ENCODE measurements at regions not wholly inside any gene's neighbourhood (a gene's known extent, or its start where the extent isn't known, plus 50 kb on each side); places are given as distances from the start of the nearest gene placed in this dataset.

GRCh38 chr7:67542916-67543315 lies 546.3 kb downstream of the TYW1 start:
- no peaks in the 10 kb centered on the region for H3K4me1 ChIP-seq (ENCODE audit: insufficient read depth)

GRCh38 chr7:67547183-67547907 lies 550.7 kb downstream of the TYW1 start:
- 80 to 88% (median 82%) methylated on average over 7 of the region's 7 CpGs for WGBS, 3 donors
- H3K27ac ChIP-seq, result no peak overlapping the region
- DNase-seq, result no peak
- no peaks in the 10 kb centered on the region for H3K36me3 ChIP-seq
- intact Hi-C loops (cut with DNase I), result no loop called here
- H3K27me3 ChIP-seq, result no peaks in the 10 kb centered on the region
- no peaks in the 10 kb centered on the region for H3K4me1 ChIP-seq (ENCODE audit: insufficient read depth)
- H3K9me3 ChIP-seq, result no peaks in the 10 kb centered on the region
- H3K4me3 ChIP-seq, result no peak overlapping the region
- no peak for TF ChIP-seq POLR2A (IDR thresholded peaks at IDR 0.05)
- TF ChIP-seq CTCF (IDR thresholded peaks at IDR 0.05), result no peak
- TF ChIP-seq EP300 (IDR thresholded peaks at IDR 0.05), result no peak

More at GRCh38 chr7:67542916-67543315, 546.3 kb downstream of the TYW1 start:
- Histone ChIP-seq H3K27ac (no peak overlapping the region), H3K4me3 (no peak overlapping the region), H3K9me3 (no peaks in the 10 kb centered on the region), H3K27me3 (no peaks in the 10 kb centered on the region), H3K36me3 (no peaks in the 10 kb centered on the region)
- intact Hi-C loops (cut with DNase I), result no loop called here
- TF ChIP-seq EP300 (IDR thresholded peaks at IDR 0.05), result no peak
- DNase-seq, result no peak
- 90 to 92% (median 92%) methylated on average over 8 of the region's 8 CpGs for WGBS, 3 donors

- DNase-seq, result no peak
- H3K27me3 ChIP-seq, result no peaks in the 10 kb centered on the region
- no peak for TF ChIP-seq CTCF (IDR thresholded peaks at IDR 0.05)
- H3K9me3 ChIP-seq, result no peaks in the 10 kb centered on the region
- intact Hi-C loops (cut with DNase I), result no loop called here
- H3K36me3 ChIP-seq, result no peaks in the 10 kb centered on the region
- no peak overlapping the region for H3K4me3 ChIP-seq
- H3K27ac ChIP-seq, result no peak overlapping the region
- no peaks in the 10 kb centered on the region for H3K4me1 ChIP-seq (ENCODE audit: insufficient read depth)
- WGBS, 3 donors, result 87 to 94% (median 90%) methylated on average over 3 of the region's 3 CpGs
Observed at GRCh38 chr7:67549126-67549525, 552.5 kb downstream of the TYW1 start.

- intact Hi-C loops (cut with DNase I), result no loop called here
- H3K27me3 ChIP-seq, result no peaks in the 10 kb centered on the region
- 75 to 83% (median 82%) methylated on average over 13 of the region's 13 CpGs for WGBS, 3 donors
- no peak overlapping the region for H3K27ac ChIP-seq
- no peaks in the 10 kb centered on the region for H3K36me3 ChIP-seq
- DNase-seq, result no peak
- H3K4me1 ChIP-seq (ENCODE audit: insufficient read depth), result no peaks in the 10 kb centered on the region
- no peak overlapping the region for H3K4me3 ChIP-seq
- no peaks in the 10 kb centered on the region for H3K9me3 ChIP-seq
- TF ChIP-seq POLR2A (IDR thresholded peaks at IDR 0.05) (no peak), CTCF (IDR thresholded peaks at IDR 0.05) (no peak), EP300 (IDR thresholded peaks at IDR 0.05) (no peak)
Observed at GRCh38 chr7:67550801-67551436, 554.3 kb downstream of the TYW1 start.

- Histone ChIP-seq H3K27ac (no peak overlapping the region), H3K9me3 (no peaks in the 10 kb centered on the region), H3K36me3 (no peaks in the 10 kb centered on the region), H3K4me3 (no peak overlapping the region), H3K27me3 (no peaks in the 10 kb centered on the region), H3K4me1 (ENCODE audit: insufficient read depth) (no peaks in the 10 kb centered on the region)
- 92 to 97% (median 92%) methylated on average over 5 of the region's 5 CpGs for WGBS, 3 donors
- no peak for TF ChIP-seq CTCF (IDR thresholded peaks at IDR 0.05)
- no peak for TF ChIP-seq POLR2A (IDR thresholded peaks at IDR 0.05)
- TF ChIP-seq EP300 (IDR thresholded peaks at IDR 0.05), result no peak
- intact Hi-C loops (cut with DNase I), result no loop called here
- DNase-seq, result no peak
Observed at GRCh38 chr7:67552738-67553137, 556.1 kb downstream of the TYW1 start.

All from ovary (tissue), 7 donors.